B cell (primary cell): ENCODE measurements at regions not wholly inside any gene's neighbourhood (a gene's known extent, or its start where the extent isn't known, plus 50 kb on each side); places are given as distances from the start of the nearest gene placed in this dataset.

Experiments
- EZH2 ChIP-seq: IDR thresholded peaks from 2 replicates; pipeline ENCODE4 v1.6.1; 2012; ENCODE audit warnings: borderline replicate concordance, low read depth, mild to moderate bottlenecking, moderate library complexity, low read length; ENCODE audit not compliant: insufficient read depth, poor library complexity, severe bottlenecking
- TF ChIP-seq, protein P1 (sequence below): fragments of 200-600 bp; IDR thresholded peaks from one replicate; pipeline ENCODE4 v1.8.0; 2022; ENCODE audit warnings: antibody characterized with exemption, mild to moderate bottlenecking

DNA sequence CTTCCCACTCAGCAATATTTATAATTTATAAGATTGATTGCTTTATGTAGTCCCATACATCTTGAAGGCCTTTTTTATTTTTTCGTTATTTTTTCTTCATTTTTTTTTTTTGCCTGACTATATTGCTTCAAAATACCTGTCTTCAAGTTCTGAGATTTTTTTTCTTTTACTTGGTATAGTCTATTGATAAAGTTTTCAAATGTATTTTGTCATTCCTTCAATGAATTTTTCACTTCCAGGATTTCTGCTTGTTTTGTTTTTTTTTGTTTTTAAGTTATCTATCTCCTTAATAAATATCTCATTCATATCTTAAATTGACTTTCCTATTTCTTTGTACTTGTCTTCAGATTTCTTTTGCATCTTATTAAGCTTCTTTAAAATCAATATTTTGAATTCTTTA lies 905.6 kb upstream of the CDH6 start:
- TF ChIP-seq, protein P1, sequence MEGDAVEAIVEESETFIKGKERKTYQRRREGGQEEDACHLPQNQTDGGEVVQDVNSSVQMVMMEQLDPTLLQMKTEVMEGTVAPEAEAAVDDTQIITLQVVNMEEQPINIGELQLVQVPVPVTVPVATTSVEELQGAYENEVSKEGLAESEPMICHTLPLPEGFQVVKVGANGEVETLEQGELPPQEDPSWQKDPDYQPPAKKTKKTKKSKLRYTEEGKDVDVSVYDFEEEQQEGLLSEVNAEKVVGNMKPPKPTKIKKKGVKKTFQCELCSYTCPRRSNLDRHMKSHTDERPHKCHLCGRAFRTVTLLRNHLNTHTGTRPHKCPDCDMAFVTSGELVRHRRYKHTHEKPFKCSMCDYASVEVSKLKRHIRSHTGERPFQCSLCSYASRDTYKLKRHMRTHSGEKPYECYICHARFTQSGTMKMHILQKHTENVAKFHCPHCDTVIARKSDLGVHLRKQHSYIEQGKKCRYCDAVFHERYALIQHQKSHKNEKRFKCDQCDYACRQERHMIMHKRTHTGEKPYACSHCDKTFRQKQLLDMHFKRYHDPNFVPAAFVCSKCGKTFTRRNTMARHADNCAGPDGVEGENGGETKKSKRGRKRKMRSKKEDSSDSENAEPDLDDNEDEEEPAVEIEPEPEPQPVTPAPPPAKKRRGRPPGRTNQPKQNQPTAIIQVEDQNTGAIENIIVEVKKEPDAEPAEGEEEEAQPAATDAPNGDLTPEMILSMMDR, result no peak
- TF ChIP-seq EZH2, result no peak
